ENCODE measurements at regions not wholly inside any gene's neighbourhood (a gene's known extent, or its start where the extent isn't known, plus 50 kb on each side); places are given as distances from the start of the nearest gene placed in this dataset.
A peak's percentile ranks its signal among the peaks of the same experiment; 100 is the strongest.

DNA sequence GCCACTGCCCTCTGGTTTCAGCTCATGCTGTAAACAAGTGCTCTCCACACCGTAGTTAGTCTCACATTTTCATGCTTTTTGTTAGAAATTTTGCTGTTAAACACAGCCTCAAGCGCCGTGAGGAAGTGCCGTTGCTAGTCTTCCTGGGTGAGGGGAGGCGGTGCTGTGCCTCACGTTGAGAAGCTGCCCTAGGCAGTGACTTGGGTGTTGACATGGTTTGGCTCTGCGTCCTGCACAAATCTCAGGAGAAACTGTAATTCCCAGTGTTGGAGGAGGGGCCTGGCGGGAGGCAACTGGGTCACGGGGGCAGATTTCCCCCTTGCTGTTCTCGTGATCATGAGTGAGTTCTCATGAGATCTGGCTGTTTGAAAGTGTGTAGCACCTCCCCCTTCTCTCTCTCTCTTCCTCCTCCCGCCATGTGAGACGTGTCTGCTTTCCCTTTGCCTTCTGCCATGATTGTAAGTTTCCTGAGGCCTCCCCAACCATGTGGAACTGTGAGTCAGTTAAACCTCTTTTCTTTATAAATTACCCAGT lies 95.8 kb downstream of the ERMARD start:
- Histone ChIP-seq H3K4me3 (no peak overlapping the region), H3K27ac (ENCODE audit: low read depth in 1 of 2, low read length in 1 of 2) (no peak overlapping the region), H3K4me1 (ENCODE audit: control insufficient read depth in 5 of 5, insufficient read depth in 5 of 5, low read length in 5 of 5) (peaks cover 0 to 4% (median 0%) of the 10 kb centered on the region in 5 donors), H3K27me3 (ENCODE audit: control insufficient read depth in 3 of 3, insufficient read depth in 3 of 3, low read length in 2 of 3) (peaks cover 0 to 15% (median 7%) of the 10 kb centered on the region in 3 donors), H3K36me3 (ENCODE audit: control insufficient read depth in 4 of 4, insufficient read depth in 4 of 4, low read length in 4 of 4) (no peaks in the 10 kb centered on the region), H3K9me3 (ENCODE audit: control insufficient read depth in 4 of 4, insufficient read depth in 3 of 4, low read length in 3 of 4) (no peaks in the 10 kb centered on the region), H3K9ac (ENCODE audit: insufficient read depth in 1 of 2, low read length in 2 of 2) (no peak overlapping the region)
- ATAC-seq (ENCODE audit: insufficient read depth, low FRiP score) (no peak), DNase-seq (peak in 2 of 3 donors; percentile 10 to 29)
- 74 to 77% methylated on average over 12 of the region's 12 CpGs for WGBS, 2 donors
- TF ChIP-seq, protein P1, sequence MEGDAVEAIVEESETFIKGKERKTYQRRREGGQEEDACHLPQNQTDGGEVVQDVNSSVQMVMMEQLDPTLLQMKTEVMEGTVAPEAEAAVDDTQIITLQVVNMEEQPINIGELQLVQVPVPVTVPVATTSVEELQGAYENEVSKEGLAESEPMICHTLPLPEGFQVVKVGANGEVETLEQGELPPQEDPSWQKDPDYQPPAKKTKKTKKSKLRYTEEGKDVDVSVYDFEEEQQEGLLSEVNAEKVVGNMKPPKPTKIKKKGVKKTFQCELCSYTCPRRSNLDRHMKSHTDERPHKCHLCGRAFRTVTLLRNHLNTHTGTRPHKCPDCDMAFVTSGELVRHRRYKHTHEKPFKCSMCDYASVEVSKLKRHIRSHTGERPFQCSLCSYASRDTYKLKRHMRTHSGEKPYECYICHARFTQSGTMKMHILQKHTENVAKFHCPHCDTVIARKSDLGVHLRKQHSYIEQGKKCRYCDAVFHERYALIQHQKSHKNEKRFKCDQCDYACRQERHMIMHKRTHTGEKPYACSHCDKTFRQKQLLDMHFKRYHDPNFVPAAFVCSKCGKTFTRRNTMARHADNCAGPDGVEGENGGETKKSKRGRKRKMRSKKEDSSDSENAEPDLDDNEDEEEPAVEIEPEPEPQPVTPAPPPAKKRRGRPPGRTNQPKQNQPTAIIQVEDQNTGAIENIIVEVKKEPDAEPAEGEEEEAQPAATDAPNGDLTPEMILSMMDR (IDR thresholded peaks at IDR 0.05; ENCODE audit: control extremely low read depth, extremely low read depth), result no peak

DNA sequence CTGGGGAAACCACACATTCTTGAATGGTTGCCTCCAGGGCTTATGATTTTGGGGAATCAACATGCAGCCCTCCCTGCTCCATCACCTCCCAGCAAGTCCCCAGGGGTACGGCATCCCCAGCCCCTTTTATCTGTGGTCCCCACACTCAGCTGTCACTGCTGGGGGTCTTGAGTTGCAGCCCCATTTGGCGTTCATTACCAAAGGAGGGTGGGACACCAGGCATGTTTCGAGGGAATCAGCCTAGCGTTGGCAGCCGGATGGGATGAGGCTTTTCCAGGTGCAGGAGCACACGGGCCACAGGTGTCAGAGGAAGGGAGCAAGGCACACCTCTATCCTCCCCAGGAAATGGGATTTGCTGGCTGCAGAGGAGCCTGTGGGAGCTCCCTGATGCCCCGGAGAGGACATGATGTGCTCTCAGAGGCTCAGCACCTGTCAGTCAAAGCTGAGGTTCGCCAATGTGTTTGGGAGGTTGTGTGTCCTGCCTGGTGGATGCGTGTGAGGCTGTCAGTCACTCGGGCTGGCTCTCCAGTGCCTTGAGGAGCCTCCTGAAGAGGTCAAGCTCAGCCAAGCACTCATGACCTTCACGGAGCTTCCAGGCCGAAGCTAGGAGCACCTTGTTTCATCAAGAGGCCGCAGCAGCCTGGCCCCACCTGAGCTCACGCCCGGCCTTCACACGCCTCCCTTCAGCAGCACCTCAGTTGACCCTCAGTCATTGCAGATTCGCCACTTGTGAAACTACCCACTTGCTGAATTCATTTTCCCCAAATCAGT lies 95.0 kb downstream of the ERMARD start:
- DNase-seq (no peak), ATAC-seq (ENCODE audit: insufficient read depth, low FRiP score) (no peak)
- TF ChIP-seq, protein P1 (IDR thresholded peaks at IDR 0.05; ENCODE audit: control extremely low read depth, extremely low read depth), result no peak

DNA sequence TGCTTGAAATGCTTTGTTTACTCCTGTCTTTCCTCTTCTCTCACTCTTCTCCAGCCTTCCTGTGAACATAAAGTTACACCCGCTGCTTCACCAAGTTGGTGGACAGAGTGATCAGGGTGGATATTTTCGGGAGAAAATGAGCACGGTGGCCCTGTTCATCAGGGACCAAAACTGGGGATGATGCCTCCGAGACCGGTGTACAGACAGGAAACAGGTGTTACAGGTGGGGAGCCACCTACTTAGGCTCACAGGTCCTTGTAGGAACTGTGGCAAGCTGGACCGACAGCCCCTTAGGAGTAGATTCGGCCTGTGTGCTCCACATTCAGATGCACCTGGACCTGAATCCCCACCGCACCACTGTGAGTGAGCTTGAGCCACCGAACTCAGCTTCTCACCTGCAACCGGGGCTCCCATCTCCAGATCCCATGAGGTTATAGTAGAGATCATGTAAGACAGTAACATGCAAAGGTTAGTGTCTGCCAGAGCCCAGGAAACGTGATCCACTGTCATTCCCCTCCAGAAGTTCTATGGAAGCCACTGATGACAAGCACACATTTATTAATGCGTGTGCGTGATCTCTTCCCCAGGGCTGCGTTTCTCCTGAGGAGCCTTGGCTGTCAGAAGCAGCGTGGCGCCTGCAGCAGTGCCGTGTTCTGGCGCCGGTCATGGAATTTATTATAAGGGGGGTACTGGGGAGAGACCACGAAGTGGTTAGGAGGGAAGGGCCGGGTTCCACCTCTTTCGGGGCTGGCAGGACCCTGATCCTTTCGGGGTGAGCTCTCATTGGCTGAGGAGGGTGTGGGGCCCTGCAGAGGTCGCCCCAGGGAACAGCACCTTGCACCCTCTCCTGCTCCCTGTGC lies 94.2 kb downstream of the ERMARD start:
- ATAC-seq (ENCODE audit: insufficient read depth, low FRiP score), result no peak
- no peak overlapping the region for H3K27ac ChIP-seq (ENCODE audit: low read depth in 1 of 2, low read length in 1 of 2)
- no peaks in the 10 kb centered on the region for H3K9me3 ChIP-seq (ENCODE audit: control insufficient read depth in 4 of 4, insufficient read depth in 3 of 4, low read length in 3 of 4)
- H3K27me3 ChIP-seq (ENCODE audit: control insufficient read depth in 3 of 3, insufficient read depth in 3 of 3, low read length in 2 of 3), result peaks cover 0 to 22% (median 7%) of the 10 kb centered on the region in 3 donors
- no peak for DNase-seq
- H3K36me3 ChIP-seq (ENCODE audit: control insufficient read depth in 4 of 4, insufficient read depth in 4 of 4, low read length in 4 of 4), result no peaks in the 10 kb centered on the region
- no peak overlapping the region for H3K9ac ChIP-seq (ENCODE audit: insufficient read depth in 1 of 2, low read length in 2 of 2)
- TF ChIP-seq, protein P1 (IDR thresholded peaks at IDR 0.05; ENCODE audit: control extremely low read depth, extremely low read depth), result no peak
- H3K4me1 ChIP-seq (ENCODE audit: control insufficient read depth in 5 of 5, insufficient read depth in 5 of 5, low read length in 5 of 5), result peaks cover 0 to under 1% (median 0%) of the 10 kb centered on the region in 5 donors
- no peak overlapping the region for H3K4me3 ChIP-seq
- 87 to 88% methylated on average over 24 of the region's 24 CpGs for WGBS, 2 donors

More for the DNA sequence above, 95.0 kb downstream of the ERMARD start:
- no peak overlapping the region for H3K9ac ChIP-seq (ENCODE audit: insufficient read depth in 1 of 2, low read length in 2 of 2)
- H3K27me3 ChIP-seq (ENCODE audit: control insufficient read depth in 3 of 3, insufficient read depth in 3 of 3, low read length in 2 of 3), result peaks cover 0 to 21% (median 7%) of the 10 kb centered on the region in 3 donors
- no peaks in the 10 kb centered on the region for H3K9me3 ChIP-seq (ENCODE audit: control insufficient read depth in 4 of 4, insufficient read depth in 3 of 4, low read length in 3 of 4)
- no peak overlapping the region for H3K27ac ChIP-seq (ENCODE audit: low read depth in 1 of 2, low read length in 1 of 2)
- no peak overlapping the region for H3K4me3 ChIP-seq
- H3K36me3 ChIP-seq (ENCODE audit: control insufficient read depth in 4 of 4, insufficient read depth in 4 of 4, low read length in 4 of 4), result no peaks in the 10 kb centered on the region
- 87 to 92% methylated on average over 17 of the region's 17 CpGs for WGBS, 2 donors
- peaks cover 0 to 4% (median 0%) of the 10 kb centered on the region in 5 donors for H3K4me1 ChIP-seq (ENCODE audit: control insufficient read depth in 5 of 5, insufficient read depth in 5 of 5, low read length in 5 of 5)

Measured in lung (tissue), 11 donors.